ENCODE measurements at regions not wholly inside any gene's neighbourhood (a gene's known extent, or its start where the extent isn't known, plus 50 kb on each side); places are given as distances from the start of the nearest gene placed in this dataset.

DNA sequence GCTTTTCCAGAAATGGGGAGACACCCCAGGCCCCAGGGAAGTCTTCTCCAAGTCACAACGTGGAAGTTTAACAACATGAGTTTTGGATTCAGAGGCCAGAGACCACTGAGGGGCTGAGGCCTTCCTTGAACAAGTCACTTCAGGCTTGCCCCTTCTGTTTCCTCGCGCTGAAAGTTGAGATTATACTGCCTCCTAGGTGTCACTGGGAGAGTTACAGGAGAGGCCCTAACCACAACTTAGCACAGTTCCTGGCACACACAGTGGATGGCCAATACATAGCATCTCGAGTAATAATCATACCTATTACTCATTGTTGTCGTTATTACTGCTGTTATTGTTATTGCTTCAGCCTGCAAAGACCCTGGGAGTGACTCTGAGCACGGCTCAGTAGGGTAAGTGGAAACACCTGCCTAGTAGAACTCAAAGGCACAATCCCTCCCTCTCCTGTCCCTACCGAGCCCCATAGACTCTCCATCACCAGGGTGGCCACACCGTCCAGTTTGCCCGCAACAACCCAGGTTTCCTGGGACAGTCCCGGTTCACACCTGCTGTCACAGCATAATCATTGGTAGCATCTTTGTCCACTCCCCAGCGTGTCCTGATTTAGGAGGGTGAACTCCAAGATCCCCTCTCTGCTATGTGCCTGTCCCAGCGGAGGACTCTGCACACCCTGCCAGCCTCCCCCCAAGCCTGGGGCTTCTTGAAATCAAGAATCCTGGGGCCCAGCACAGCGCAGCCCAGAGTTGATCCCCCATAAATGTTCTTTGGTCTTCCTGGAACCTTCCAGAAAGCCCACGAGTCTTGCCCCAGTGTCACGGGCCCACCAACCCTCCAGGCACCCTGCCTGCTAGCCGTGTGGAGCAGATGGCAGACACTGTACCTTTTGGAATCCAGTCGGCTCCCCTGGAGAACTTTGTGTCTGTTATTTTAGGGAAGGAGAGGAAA lies 85.0 kb downstream of the SYNE3 start:
- TF ChIP-seq, protein P1, sequence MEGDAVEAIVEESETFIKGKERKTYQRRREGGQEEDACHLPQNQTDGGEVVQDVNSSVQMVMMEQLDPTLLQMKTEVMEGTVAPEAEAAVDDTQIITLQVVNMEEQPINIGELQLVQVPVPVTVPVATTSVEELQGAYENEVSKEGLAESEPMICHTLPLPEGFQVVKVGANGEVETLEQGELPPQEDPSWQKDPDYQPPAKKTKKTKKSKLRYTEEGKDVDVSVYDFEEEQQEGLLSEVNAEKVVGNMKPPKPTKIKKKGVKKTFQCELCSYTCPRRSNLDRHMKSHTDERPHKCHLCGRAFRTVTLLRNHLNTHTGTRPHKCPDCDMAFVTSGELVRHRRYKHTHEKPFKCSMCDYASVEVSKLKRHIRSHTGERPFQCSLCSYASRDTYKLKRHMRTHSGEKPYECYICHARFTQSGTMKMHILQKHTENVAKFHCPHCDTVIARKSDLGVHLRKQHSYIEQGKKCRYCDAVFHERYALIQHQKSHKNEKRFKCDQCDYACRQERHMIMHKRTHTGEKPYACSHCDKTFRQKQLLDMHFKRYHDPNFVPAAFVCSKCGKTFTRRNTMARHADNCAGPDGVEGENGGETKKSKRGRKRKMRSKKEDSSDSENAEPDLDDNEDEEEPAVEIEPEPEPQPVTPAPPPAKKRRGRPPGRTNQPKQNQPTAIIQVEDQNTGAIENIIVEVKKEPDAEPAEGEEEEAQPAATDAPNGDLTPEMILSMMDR (IDR thresholded peaks at IDR 0.05; ENCODE audit: extremely low read depth, insufficient read depth, missing control alignments) = peak; percentile 56
- in situ Hi-C loops (cut with MboI; ENCODE audit: low pct_unique_long_range_greater_than_20kb, low sequenced_read_pairs, unreplicated experiment) = loop anchor here (25.0 kb wide), 1 partner anchor 556 kb away; no protein-coding TSS in a partner anchor
- no peak for DNase-seq (ENCODE audit: low spot score)

DNA sequence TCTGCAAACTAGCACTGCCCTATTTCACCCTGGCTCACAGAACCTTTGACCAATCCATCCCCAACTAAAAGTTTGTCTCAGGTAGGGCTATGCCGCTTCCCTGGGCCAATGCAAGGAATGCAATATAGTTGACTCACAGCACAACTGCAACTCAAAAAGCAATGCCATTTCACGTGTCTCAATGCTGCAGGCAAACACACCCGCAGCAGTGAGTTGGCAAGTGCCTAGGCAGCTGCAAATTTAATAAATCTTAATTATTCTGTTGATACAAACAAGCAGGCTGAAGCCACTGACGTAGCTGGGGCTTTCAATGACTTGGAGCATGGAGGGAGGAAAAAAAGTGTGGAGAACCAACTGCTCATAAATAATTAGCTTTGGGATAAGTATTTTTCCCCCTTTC lies 87.9 kb downstream of the SYNE3 start:
- in situ Hi-C loops (cut with MboI; ENCODE audit: low pct_unique_long_range_greater_than_20kb, low sequenced_read_pairs, unreplicated experiment) = loop anchor here (25.0 kb wide), 1 partner anchor 559 kb away; no protein-coding TSS in a partner anchor
- DNase-seq (ENCODE audit: low spot score) = no peak
- TF ChIP-seq, protein P1 (IDR thresholded peaks at IDR 0.05; ENCODE audit: extremely low read depth, insufficient read depth, missing control alignments) = no peak

DNA sequence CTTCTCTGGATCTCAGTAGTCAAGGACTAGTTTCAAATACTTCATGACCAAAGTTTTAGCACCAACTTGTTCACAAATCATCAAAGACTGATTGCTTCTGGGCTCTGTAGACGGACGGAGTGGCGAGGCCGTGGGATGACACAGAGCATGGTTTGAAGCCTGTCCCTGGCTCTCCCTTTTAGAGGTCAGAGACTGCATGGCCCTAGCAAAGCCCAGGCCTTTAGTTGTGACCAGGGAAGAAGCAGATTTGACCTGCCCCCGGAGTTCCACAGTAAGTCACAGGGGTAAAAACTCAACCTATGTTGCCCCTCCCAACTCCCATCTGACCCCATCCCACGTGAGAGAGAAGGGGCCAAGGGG lies 90.4 kb downstream of the SYNE3 start:
- DNase-seq (ENCODE audit: low spot score) = no peak
- in situ Hi-C loops (cut with MboI; ENCODE audit: low pct_unique_long_range_greater_than_20kb, low sequenced_read_pairs, unreplicated experiment) = loop anchor here (25.0 kb wide), 1 partner anchor 561 kb away; no protein-coding TSS in a partner anchor
- TF ChIP-seq, protein P1 (IDR thresholded peaks at IDR 0.05; ENCODE audit: extremely low read depth, insufficient read depth, missing control alignments) = no peak

DNA sequence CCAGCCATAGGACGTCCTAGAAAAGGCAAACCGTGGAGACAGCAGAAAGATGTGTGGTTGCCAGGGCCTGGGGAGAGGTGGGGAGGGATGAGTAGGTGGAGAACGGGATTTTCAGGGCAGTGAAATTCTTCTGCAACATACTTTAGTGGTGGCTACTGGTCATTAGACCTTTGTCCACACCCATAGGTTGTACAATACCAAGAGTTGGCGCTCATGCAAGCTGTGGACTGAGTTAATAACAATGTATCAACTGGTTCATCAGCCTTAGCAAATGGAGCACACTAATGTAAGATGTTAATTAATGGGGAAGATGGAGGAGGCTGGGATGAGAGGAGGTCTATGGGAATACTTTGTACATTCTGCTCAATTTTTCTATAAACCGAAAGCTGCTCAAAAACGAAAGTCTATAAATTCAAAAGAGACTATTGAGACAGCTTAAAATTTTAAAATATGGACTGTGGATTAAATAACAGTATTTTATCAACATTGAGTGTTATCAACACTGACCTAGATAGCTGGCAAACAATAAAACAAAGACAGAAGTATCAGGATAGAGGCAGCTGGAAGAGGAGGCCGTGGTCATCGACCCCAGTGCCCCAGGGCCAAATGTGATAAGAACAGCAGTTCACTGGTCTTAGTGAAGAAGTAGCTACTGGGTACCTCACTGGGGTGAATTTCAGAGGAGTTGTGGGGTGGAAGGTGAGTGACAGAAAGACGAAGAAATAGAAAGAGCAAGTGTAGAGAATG lies 90.9 kb downstream of the SYNE3 start:
- TF ChIP-seq, protein P1 (IDR thresholded peaks at IDR 0.05; ENCODE audit: extremely low read depth, insufficient read depth, missing control alignments) = no peak
- in situ Hi-C loops (cut with MboI; ENCODE audit: low pct_unique_long_range_greater_than_20kb, low sequenced_read_pairs, unreplicated experiment) = loop anchor here (25.0 kb wide), 1 partner anchor 562 kb away; no protein-coding TSS in a partner anchor
- no peak for DNase-seq (ENCODE audit: low spot score)

DNA sequence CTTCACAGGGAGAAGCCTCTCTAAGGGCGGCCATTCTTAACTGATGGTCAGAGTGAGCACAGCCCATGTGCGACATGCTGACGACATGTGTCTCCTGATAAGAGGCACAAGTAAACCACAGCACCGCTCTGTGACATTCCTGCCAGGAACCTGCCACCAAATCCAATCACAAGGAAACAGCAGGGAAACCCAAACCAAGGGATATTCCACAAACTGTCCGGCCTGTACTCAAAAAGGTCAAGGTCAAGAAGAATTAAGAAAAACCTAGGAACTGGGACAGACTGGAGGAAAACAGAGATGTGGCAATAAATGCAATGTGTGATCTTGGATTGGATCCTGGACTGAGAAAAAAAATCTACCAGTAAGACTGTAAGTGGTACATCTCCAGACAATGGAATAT lies 91.9 kb downstream of the SYNE3 start:
- in situ Hi-C loops (cut with MboI; ENCODE audit: low pct_unique_long_range_greater_than_20kb, low sequenced_read_pairs, unreplicated experiment) = no loop called here
- DNase-seq (ENCODE audit: low spot score) = no peak
- TF ChIP-seq, protein P1 (IDR thresholded peaks at IDR 0.05; ENCODE audit: extremely low read depth, insufficient read depth, missing control alignments) = no peak

DNA sequence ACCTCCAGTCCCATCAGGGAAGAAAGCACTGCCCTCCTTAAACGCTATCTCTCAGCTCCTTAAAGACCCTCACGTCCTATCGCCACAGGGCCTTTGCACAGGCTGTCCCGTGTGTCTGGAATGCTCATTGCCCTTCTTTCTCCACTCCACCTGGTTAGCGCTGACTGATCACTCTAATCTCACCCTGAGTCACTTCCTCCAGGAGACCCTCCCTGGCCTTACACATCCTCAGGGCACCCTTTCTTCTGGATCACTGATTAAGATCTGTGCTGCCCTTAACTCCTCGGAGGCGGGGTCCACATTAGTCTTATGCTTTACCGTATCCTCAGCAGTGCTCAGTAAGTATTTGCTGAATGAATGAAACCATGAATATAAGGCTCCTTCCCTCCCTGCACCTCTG lies 94.7 kb downstream of the SYNE3 start:
- in situ Hi-C loops (cut with MboI; ENCODE audit: low pct_unique_long_range_greater_than_20kb, low sequenced_read_pairs, unreplicated experiment) = no loop called here
- no peak for DNase-seq (ENCODE audit: low spot score)
- TF ChIP-seq, protein P1 (IDR thresholded peaks at IDR 0.05; ENCODE audit: extremely low read depth, insufficient read depth, missing control alignments) = no peak
